Endothelial cell of umbilical vein (primary cell): ENCODE measurements at regions not wholly inside any gene's neighbourhood (a gene's known extent, or its start where the extent isn't known, plus 50 kb on each side); places are given as distances from the start of the nearest gene placed in this dataset.
A peak's percentile ranks its signal among the peaks of the same experiment; 100 is the strongest.

ENCODE experiments used
- BruUV-seq: library from RNA; stranded (reverse); fragments of 400-500 nt; replicated peaks from 2 replicates; lab custom pipeline; 2021; lab: Mats Ljungman, UMichigan
- CTCF ChIA-PET: fragments of 300-600, 350-600 bp; sonication (Branson Sonifier 250); formaldehyde crosslinking; loops from one replicate; lab custom pipeline; 2021; ENCODE audit warnings: antibody characterized with exemption, inconsistent platforms; lab: Charles Lee
- POLR2A ChIA-PET: fragments of 300-600, 350-600 bp; sonication (Branson Sonifier 250); formaldehyde crosslinking; loops from one replicate; lab custom pipeline; 2021; ENCODE audit warnings: antibody characterized with exemption, inconsistent platforms; lab: Charles Lee
- DNase-seq: peaks from one replicate; pipeline ENCODE4 v3.0.0-alpha.2; 2011; ENCODE audit warnings: low read depth, low spot score
- FAIRE-seq: peaks from 2 replicates; lab custom pipeline; 2011; peaks lifted over from hg19 to GRCh38; lab: Jason Lieb, UNC
- H2AFZ ChIP-seq: 2 replicates; pipeline ENCODE4 v1.6.0; 2012; ENCODE audit warnings: low read depth, low read length, control low read depth, inconsistent platforms
- H3K27ac ChIP-seq: 2 replicates; pipeline ENCODE4 v1.5.1; 2011; ENCODE audit warnings: low read depth, mild to moderate bottlenecking, control low read depth, low read length, moderate library complexity; ENCODE audit not compliant: insufficient read depth
- H3K27me3 ChIP-seq, 2 experiments: 2 replicates each; pipeline versions ENCODE4 v1.6.0 to v1.6.1; 2011; ENCODE audit warnings: low read length in 2 of 2, mixed read lengths in 1 of 2; ENCODE audit not compliant: control insufficient read depth in 2 of 2, insufficient read depth in 2 of 2
- H3K36me3 ChIP-seq, 2 experiments: 2 replicates in 1 of 2; 3 replicates in 1 of 2; pipeline ENCODE4 v1.5.1; 2011; ENCODE audit warnings: low read length in 2 of 2, mild to moderate bottlenecking in 1 of 2, moderate library complexity in 1 of 2; ENCODE audit not compliant: control insufficient read depth in 2 of 2, insufficient read depth in 2 of 2; ENCODE audit errors: extremely low read depth in 1 of 2
- H3K4me1 ChIP-seq: 3 replicates; pipeline ENCODE4 v1.5.1; 2011; ENCODE audit warnings: mild to moderate bottlenecking, low read length; ENCODE audit not compliant: control insufficient read depth, insufficient read depth; ENCODE audit errors: extremely low read depth
- H3K4me2 ChIP-seq: 2 replicates; pipeline ENCODE4 v1.6.1; 2011; ENCODE audit warnings: low read length, control low read depth, mixed read lengths; ENCODE audit not compliant: insufficient read depth
- H3K4me3 ChIP-seq, 3 experiments: fragments of 200-600 bp in 1 of 3; sonication (generic), shearing (Covaris generic) in 1 of 3; replicated peaks in 1 of 3; 2 replicates each; pipeline ENCODE4 v1.5.1; 2011 to 2016; ENCODE audit warnings: control low read depth in 3 of 3, low read length in 3 of 3, mild to moderate bottlenecking in 2 of 3, inconsistent platforms in 1 of 3, low read depth in 1 of 3, moderate library complexity in 1 of 3; ENCODE audit not compliant: insufficient read depth in 1 of 3
- H3K79me2 ChIP-seq: 2 replicates; pipeline ENCODE4 v1.6.0; 2012; ENCODE audit warnings: low read length, inconsistent platforms; ENCODE audit not compliant: control insufficient read depth, insufficient read depth
- H3K9ac ChIP-seq: replicated peaks from 2 replicates; pipeline ENCODE3; 2011; ENCODE audit warnings: low read length, control low read depth; ENCODE audit not compliant: insufficient read depth; ENCODE audit errors: extremely low read depth
- H3K9me1 ChIP-seq: replicated peaks from 3 replicates; pipeline ENCODE4 v1.6.0; 2011; ENCODE audit warnings: mild to moderate bottlenecking, low read length; ENCODE audit not compliant: control insufficient read depth, insufficient read depth; ENCODE audit errors: extremely low read depth
- H3K9me3 ChIP-seq: replicated peaks from 2 replicates; pipeline ENCODE4 v1.5.1; 2012; ENCODE audit warnings: low read length, inconsistent platforms; ENCODE audit not compliant: control insufficient read depth, insufficient read depth
- H4K20me1 ChIP-seq: replicated peaks from 2 replicates; pipeline ENCODE3; 2011; ENCODE audit warnings: mild to moderate bottlenecking, low read length; ENCODE audit not compliant: control insufficient read depth, insufficient read depth; ENCODE audit errors: extremely low read depth
- MYC ChIP-seq: IDR thresholded peaks from one replicate; pipeline ENCODE4 v1.6.1; 2011; ENCODE audit warnings: mild to moderate bottlenecking, low read depth, low read length
- POLR2AphosphoS5 ChIP-seq: IDR thresholded peaks from 2 replicates; pipeline ENCODE4 v1.6.1; 2012; ENCODE audit warnings: low read depth, mild to moderate bottlenecking, control low read depth, low read length, moderate library complexity; ENCODE audit not compliant: insufficient read depth
- dilution Hi-C: fragments of 300-500 bp; cut with MboI; formaldehyde crosslinking; loops from one replicate; pipeline ENCODE4 v1.15.0; 2019; ENCODE audit warnings: low sequenced_read_pairs; ENCODE audit not compliant: extremely low pct_ligation_motif_present
- intact Hi-C: fragments of 100-400 bp; cut with micrococcal nuclease; formaldehyde crosslinking; loops from one replicate; pipeline ENCODE4 v1.10.0; 2022
- TF ChIP-seq, protein P1 (sequence below), 2 donors: IDR thresholded peaks; 1 replicate in 1 of 2; 2 replicates in 1 of 2; pipeline ENCODE4 v1.5.1; 2011; ENCODE audit warnings: low read length in 2 of 2, mild to moderate bottlenecking in 2 of 2, moderate library complexity in 2 of 2, control low read depth in 1 of 2, inconsistent platforms in 1 of 2, low read depth in 1 of 2; ENCODE audit not compliant: insufficient read depth in 1 of 2; ENCODE audit errors: extremely low read depth in 1 of 2
- TF ChIP-seq, protein P2 (sequence below): IDR thresholded peaks from 2 replicates; pipeline ENCODE4 v1.6.1; 2011; ENCODE audit not compliant: insufficient read depth, insufficient read length

DNA sequence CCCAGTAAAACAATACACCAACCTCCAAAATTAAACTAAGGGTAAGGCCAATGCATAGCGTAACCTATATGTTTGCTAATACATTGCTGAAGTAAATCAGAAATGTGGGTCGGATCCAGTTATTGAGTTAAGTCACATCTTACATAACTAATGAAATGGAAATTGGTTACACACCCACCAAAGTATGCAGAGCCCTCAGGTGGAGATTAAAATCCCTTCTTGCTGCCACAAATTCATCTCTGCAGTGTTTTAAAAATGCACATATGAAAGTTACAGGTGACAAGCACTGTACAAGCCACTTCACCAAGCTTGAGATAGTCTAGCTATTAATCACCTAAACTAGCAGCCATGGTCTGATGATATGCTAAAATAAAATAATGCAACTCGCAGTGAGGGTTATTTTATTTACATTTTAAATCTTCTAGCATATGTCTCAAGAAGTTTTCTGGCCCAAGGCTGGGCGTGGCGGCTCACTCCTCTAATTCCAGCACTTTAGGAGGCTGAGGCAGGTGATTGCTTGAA lies 130.6 kb downstream of the AQP9 start:
- no peak for FAIRE-seq
- no TSS peak for BruUV-seq
- no peaks in the 10 kb centered on the region for H3K9me3 ChIP-seq
- no peaks in the 10 kb centered on the region for H4K20me1 ChIP-seq
- CTCF ChIA-PET: interaction anchor here (0.9 to 2.1 kb wide), 7 partner anchors 38 to 498 kb away, joined by 3 to 10 read pairs (median 4); partner anchors contain the start of gene ADAM10
- H3K4me2 ChIP-seq: no peak overlapping the region
- TF ChIP-seq MYC: no peak
- intact Hi-C loops (no loop called here), dilution Hi-C loops (no loop called here)
- DNase-seq: no peak
- POLR2A ChIA-PET: interaction anchor here (0.6 kb wide), 1 partner anchor 791 kb away, joined by 3 read pairs; no protein-coding TSS in a partner anchor
- H3K79me2 ChIP-seq: no peaks in the 10 kb centered on the region
- no peaks in the 10 kb centered on the region for H3K4me1 ChIP-seq
- H3K36me3 ChIP-seq: no peaks in the 10 kb centered on the region
- H2AFZ ChIP-seq: no peak overlapping the region
- no peak overlapping the region for H3K9ac ChIP-seq
- no peak overlapping the region for H3K27ac ChIP-seq
- no peaks in the 10 kb centered on the region for H3K9me1 ChIP-seq
- H3K4me3 ChIP-seq: no peak overlapping the region
- peaks cover 3 to 8% of the 10 kb centered on the region in 2 experiments for H3K27me3 ChIP-seq

DNA sequence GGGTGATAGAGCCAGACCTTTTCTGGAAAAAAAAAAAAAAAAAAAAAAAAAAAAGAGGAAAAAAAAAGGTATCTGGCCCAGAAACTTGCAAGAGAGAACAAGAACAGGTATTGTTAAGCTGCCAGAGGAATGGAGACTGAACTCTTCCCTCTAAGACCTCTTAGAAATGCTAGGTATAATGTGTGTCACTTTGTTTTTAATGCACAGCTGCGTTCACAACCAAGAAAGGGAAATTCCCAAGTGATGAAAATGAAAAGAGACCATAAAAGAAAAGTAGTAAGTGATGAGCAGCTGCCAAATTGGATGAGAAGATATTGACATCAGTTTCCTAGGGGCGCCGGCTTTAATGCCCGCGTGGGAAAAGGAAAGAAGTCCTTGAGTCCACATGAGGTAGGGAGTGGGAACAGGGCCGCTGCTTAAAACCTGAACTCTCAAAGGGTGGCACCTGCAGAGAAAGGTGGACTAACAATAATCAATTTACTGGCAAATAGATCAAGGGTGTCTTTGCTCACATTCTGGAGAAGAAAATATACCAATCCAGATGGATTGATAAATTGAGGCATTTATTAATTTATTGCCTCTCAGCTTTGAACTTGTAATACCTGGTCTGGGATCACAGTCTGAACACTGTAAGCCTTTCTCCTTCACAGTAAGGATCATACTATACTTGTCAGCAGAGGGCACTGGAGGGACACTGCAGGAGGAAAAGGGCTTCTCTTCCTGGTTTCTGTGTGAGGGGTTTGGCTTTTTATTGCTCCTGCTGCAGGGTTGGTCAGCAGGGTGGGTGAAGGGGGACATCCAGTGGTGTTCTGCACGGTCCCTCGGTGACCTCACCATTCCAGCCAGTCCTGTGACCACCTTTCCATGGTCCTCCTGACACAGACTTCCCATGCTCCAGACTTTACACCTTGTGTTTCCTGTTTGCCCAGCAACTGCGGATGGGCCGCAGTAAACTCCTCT lies 131.6 kb downstream of the AQP9 start:
- CTCF ChIA-PET: interaction anchor here (0.5 to 2.1 kb wide), 18 partner anchors 16 to 1267 kb away, joined by 3 to 11 read pairs (median 3); partner anchors contain the start of genes ADAM10 and MINDY2
- Histone ChIP-seq H3K4me2 (no peak overlapping the region), H3K36me3 (no peaks in the 10 kb centered on the region), H4K20me1 (no peaks in the 10 kb centered on the region), H3K4me1 (no peaks in the 10 kb centered on the region), H3K9me3 (no peaks in the 10 kb centered on the region), H3K27ac (no peak overlapping the region), H2AFZ (no peak overlapping the region), H3K27me3 (peaks cover 0 to under 1% of the 10 kb centered on the region in 2 experiments), H3K9ac (no peak overlapping the region), H3K9me1 (no peaks in the 10 kb centered on the region), H3K79me2 (no peaks in the 10 kb centered on the region), H3K4me3 (no peak overlapping the region)
- dilution Hi-C loops (no loop called here), intact Hi-C loops (loop anchor here (2.0 to 5.0 kb wide), 2 partner anchors 479 to 503 kb away; partner anchors contain the start of genes ADAM10 and MINDY2)
- no TSS peak for BruUV-seq
- POLR2A ChIA-PET: interaction anchor here (0.6 to 0.7 kb wide), 2 partner anchors 629 to 791 kb away, joined by 3 to 5 read pairs; no protein-coding TSS in a partner anchor
- peak; percentile 56 for DNase-seq
- FAIRE-seq: peak; percentile 76
- TF ChIP-seq MYC (no peak), POLR2AphosphoS5 (no peak)
- TF ChIP-seq, protein P1, sequence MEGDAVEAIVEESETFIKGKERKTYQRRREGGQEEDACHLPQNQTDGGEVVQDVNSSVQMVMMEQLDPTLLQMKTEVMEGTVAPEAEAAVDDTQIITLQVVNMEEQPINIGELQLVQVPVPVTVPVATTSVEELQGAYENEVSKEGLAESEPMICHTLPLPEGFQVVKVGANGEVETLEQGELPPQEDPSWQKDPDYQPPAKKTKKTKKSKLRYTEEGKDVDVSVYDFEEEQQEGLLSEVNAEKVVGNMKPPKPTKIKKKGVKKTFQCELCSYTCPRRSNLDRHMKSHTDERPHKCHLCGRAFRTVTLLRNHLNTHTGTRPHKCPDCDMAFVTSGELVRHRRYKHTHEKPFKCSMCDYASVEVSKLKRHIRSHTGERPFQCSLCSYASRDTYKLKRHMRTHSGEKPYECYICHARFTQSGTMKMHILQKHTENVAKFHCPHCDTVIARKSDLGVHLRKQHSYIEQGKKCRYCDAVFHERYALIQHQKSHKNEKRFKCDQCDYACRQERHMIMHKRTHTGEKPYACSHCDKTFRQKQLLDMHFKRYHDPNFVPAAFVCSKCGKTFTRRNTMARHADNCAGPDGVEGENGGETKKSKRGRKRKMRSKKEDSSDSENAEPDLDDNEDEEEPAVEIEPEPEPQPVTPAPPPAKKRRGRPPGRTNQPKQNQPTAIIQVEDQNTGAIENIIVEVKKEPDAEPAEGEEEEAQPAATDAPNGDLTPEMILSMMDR (IDR thresholded peaks at IDR 0.05; ENCODE audit: extremely low read depth in 1 of 2, insufficient read depth in 1 of 2, low read depth in 1 of 2, low read length in 2 of 2): peak; percentile 48 to 60
- TF ChIP-seq, protein P2, sequence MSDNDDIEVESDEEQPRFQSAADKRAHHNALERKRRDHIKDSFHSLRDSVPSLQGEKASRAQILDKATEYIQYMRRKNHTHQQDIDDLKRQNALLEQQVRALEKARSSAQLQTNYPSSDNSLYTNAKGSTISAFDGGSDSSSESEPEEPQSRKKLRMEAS: no peak
